ENCODE measurements at regions not wholly inside any gene's neighbourhood (a gene's known extent, or its start where the extent isn't known, plus 50 kb on each side); places are given as distances from the start of the nearest gene placed in this dataset.

GRCh38 chr11:23585416-23586104 is 725.3 kb upstream of the CCDC179 start:
- DNase-seq (ENCODE audit: extremely low read depth, low read depth): no peak
- TF ChIP-seq CTCF (IDR thresholded peaks at IDR 0.05; ENCODE audit: low read depth, low read length): no peak

GRCh38 chr11:23586173-23586572 is 725.9 kb upstream of the CCDC179 start:
- no peak for DNase-seq (ENCODE audit: extremely low read depth, low read depth)
- no peak for TF ChIP-seq CTCF (IDR thresholded peaks at IDR 0.05; ENCODE audit: low read depth, low read length)

GRCh38 chr11:23590596-23591308 is 730.5 kb upstream of the CCDC179 start:
- DNase-seq (ENCODE audit: extremely low read depth, low read depth): no peak
- no peak for TF ChIP-seq CTCF (IDR thresholded peaks at IDR 0.05; ENCODE audit: low read depth, low read length)

- no peak for TF ChIP-seq CTCF (IDR thresholded peaks at IDR 0.05; ENCODE audit: low read depth, low read length)
- DNase-seq (ENCODE audit: extremely low read depth, low read depth): no peak
These were observed 734.5 kb upstream of the CCDC179 start for GRCh38 chr11:23594755-23595154.

GRCh38 chr11:23604966-23605365 is 744.7 kb upstream of the CCDC179 start:
- no peak for TF ChIP-seq CTCF (IDR thresholded peaks at IDR 0.05; ENCODE audit: low read depth, low read length)
- DNase-seq (ENCODE audit: extremely low read depth, low read depth): no peak

- TF ChIP-seq CTCF (IDR thresholded peaks at IDR 0.05; ENCODE audit: low read depth, low read length): no peak
- no peak for DNase-seq (ENCODE audit: extremely low read depth, low read depth)
These were observed 745.9 kb upstream of the CCDC179 start for GRCh38 chr11:23606191-23606590.

- no peak for TF ChIP-seq CTCF (IDR thresholded peaks at IDR 0.05; ENCODE audit: low read depth, low read length)
- no peak for DNase-seq (ENCODE audit: extremely low read depth, low read depth)
These were observed 751.5 kb upstream of the CCDC179 start for GRCh38 chr11:23611726-23612125.

All from AG09319 (cell line).